Lower leg skin (tissue), 3 donors: ENCODE measurements at regions not wholly inside any gene's neighbourhood (a gene's known extent, or its start where the extent isn't known, plus 50 kb on each side); places are given as distances from the start of the nearest gene placed in this dataset.

Experiments
- POLR2A ChIP-seq, 2 donors: fragments of 450-650 bp; IDR thresholded peaks; one replicate each; pipeline ENCODE4 v1.6.1; 2016 to 2017; ENCODE audit warnings: antibody characterized with exemption in 2 of 2, mild to moderate bottlenecking in 1 of 2, moderate library complexity in 1 of 2
- TF ChIP-seq, protein P1 (sequence below), 3 donors: fragments of 450-650 bp; IDR thresholded peaks; one replicate each; pipeline ENCODE4 v1.5.1; 2016; ENCODE audit warnings: antibody characterized with exemption in 3 of 3, mild to moderate bottlenecking in 3 of 3, moderate library complexity in 2 of 3

GRCh38 chr16:64384636-64385035, 737.2 kb downstream of the CDH11 start:
- TF ChIP-seq, protein P1, sequence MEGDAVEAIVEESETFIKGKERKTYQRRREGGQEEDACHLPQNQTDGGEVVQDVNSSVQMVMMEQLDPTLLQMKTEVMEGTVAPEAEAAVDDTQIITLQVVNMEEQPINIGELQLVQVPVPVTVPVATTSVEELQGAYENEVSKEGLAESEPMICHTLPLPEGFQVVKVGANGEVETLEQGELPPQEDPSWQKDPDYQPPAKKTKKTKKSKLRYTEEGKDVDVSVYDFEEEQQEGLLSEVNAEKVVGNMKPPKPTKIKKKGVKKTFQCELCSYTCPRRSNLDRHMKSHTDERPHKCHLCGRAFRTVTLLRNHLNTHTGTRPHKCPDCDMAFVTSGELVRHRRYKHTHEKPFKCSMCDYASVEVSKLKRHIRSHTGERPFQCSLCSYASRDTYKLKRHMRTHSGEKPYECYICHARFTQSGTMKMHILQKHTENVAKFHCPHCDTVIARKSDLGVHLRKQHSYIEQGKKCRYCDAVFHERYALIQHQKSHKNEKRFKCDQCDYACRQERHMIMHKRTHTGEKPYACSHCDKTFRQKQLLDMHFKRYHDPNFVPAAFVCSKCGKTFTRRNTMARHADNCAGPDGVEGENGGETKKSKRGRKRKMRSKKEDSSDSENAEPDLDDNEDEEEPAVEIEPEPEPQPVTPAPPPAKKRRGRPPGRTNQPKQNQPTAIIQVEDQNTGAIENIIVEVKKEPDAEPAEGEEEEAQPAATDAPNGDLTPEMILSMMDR (IDR thresholded peaks at IDR 0.05), result no peak
- no peak for TF ChIP-seq POLR2A (IDR thresholded peaks at IDR 0.05)
